PC-3 (cell line): ENCODE measurements at regions not wholly inside any gene's neighbourhood (a gene's known extent, or its start where the extent isn't known, plus 50 kb on each side); places are given as distances from the start of the nearest gene placed in this dataset.

Experiments
- ATAC-seq: fragments of 200-7000 bp; cut with Tn5 transposase; 2 replicates; pipeline ENCODE4 v1.9.1; 2020; ENCODE audit warnings: mild to moderate bottlenecking, moderate library complexity
- BruUV-seq: library from RNA; stranded (reverse); fragments of 400-500 nt; replicated peaks from 2 replicates; lab custom pipeline; 2021; lab: Mats Ljungman, UMichigan
- CTCF ChIA-PET: fragments of 300-600 bp; sonication (Branson Sonifier 250); formaldehyde crosslinking; loops from one replicate; lab custom pipeline; 2022; ENCODE audit warnings: antibody characterized with exemption; lab: Charles Lee
- POLR2A ChIA-PET: fragments of 300-600 bp; sonication (Branson Sonifier 250); formaldehyde crosslinking; loops from one replicate; lab custom pipeline; 2022; ENCODE audit warnings: antibody characterized with exemption; ENCODE audit not compliant: unreplicated experiment; lab: Charles Lee
- DNase-seq: peaks from one replicate; pipeline ENCODE4 v3.0.0-alpha.2; 2015
- H2AFZ ChIP-seq: fragments of 300-600 bp; sonication (generic); 2 replicates; pipeline ENCODE4 v1.6.0; 2016; ENCODE audit warnings: antibody characterized with exemption, low read length
- H3F3A ChIP-seq: fragments of 300-600 bp; sonication (generic); one replicate; pipeline ENCODE4 v1.6.0; 2017; ENCODE audit warnings: antibody characterized with exemption, low read length, control low read depth, mild to moderate bottlenecking; ENCODE audit not compliant: unreplicated experiment
- H3K27ac ChIP-seq: fragments of 300-600 bp; sonication (generic); 2 replicates; pipeline ENCODE4 v1.5.1; 2016; ENCODE audit warnings: mild to moderate bottlenecking, low read length
- H3K27me3 ChIP-seq: fragments of 300-600 bp; sonication (generic); 2 replicates; pipeline ENCODE4 v1.6.1; 2016; ENCODE audit warnings: low read length, mixed read lengths
- H3K36me3 ChIP-seq: fragments of 300-600 bp; sonication (generic); 2 replicates; pipeline ENCODE4 v1.6.1; 2016; ENCODE audit warnings: low read depth, mixed run types, low read length, mixed read lengths
- H3K4me1 ChIP-seq: fragments of 300-600 bp; sonication (generic); 2 replicates; pipeline ENCODE4 v1.5.1; 2016; ENCODE audit warnings: low read length; ENCODE audit not compliant: insufficient read depth
- H3K4me2 ChIP-seq: fragments of 300-600 bp; sonication (generic); 2 replicates; pipeline ENCODE4 v1.6.0; 2016; ENCODE audit warnings: low read length
- H3K4me3 ChIP-seq: fragments of 300-600 bp; sonication (generic); 2 replicates; pipeline ENCODE4 v1.5.1; 2016; ENCODE audit warnings: mild to moderate bottlenecking, low read length, mixed read lengths
- H3K79me2 ChIP-seq: fragments of 300-600 bp; sonication (generic); 2 replicates; pipeline ENCODE4 v1.6.1; 2017; ENCODE audit warnings: low read length, mixed read lengths
- H3K9ac ChIP-seq: fragments of 300-600 bp; sonication (generic); 2 replicates; pipeline ENCODE4 v1.6.0; 2016; ENCODE audit warnings: mild to moderate bottlenecking, low read length
- H3K9me2 ChIP-seq: fragments of 300-600 bp; sonication (generic); replicated peaks from 2 replicates; pipeline ENCODE4 v1.6.1; 2016; ENCODE audit warnings: mixed run types, low read length, mixed read lengths
- H3K9me3 ChIP-seq: fragments of 300-600 bp; sonication (generic); 2 replicates; pipeline ENCODE4 v1.6.1; 2016; ENCODE audit warnings: low read length, mixed read lengths
- H4K20me1 ChIP-seq: fragments of 300-600 bp; sonication (generic); 2 replicates; pipeline ENCODE4 v1.6.1; 2016; ENCODE audit warnings: low read length, mixed read lengths
- CTCF ChIP-seq: fragments of 300-600 bp; sonication (generic); conservative IDR thresholded peaks from 2 replicates; pipeline ENCODE4 v1.5.1; 2017; ENCODE audit warnings: antibody characterized with exemption, low read depth, mild to moderate bottlenecking, low read length
- EZH2 ChIP-seq: fragments of 300-600 bp; sonication (generic); IDR thresholded peaks from one replicate; pipeline ENCODE4 v1.6.1; 2017; ENCODE audit warnings: antibody characterized with exemption, mild to moderate bottlenecking, low read length; ENCODE audit not compliant: unreplicated experiment
- EZH2phosphoT487 ChIP-seq: fragments of 300-600 bp; sonication (generic); IDR thresholded peaks from 2 replicates; pipeline ENCODE4 v1.6.1; 2018; ENCODE audit warnings: mild to moderate bottlenecking, antibody characterized with exemption, low read length, borderline replicate concordance
- intact Hi-C: fragments of 100-400 bp; cut with micrococcal nuclease; formaldehyde crosslinking; loops from 2 replicates; pipeline ENCODE4 v1.9.0; 2023

- DNase-seq, result no peak
- Histone ChIP-seq H3K4me3 (no peak overlapping the region), H3K9ac (no peak overlapping the region), H3K36me3 (no peaks in the 10 kb centered on the region), H3K4me1 (no peaks in the 10 kb centered on the region), H4K20me1 (no peaks in the 10 kb centered on the region), H2AFZ (0 out of 2 replicates have a peak overlapping the region, but pooled peaks have one; percentile 34), H3K4me2 (no peak overlapping the region), H3K79me2 (no peaks in the 10 kb centered on the region), H3F3A (no peaks in the 10 kb centered on the region), H3K27ac (no peak overlapping the region), H3K9me2 (no peaks in the 10 kb centered on the region), H3K9me3 (no peaks in the 10 kb centered on the region), H3K27me3 (no peaks in the 10 kb centered on the region)
- BruUV-seq, result no TSS peak
- ChIA-PET POLR2A (no interaction called here), CTCF (no interaction called here)
- TF ChIP-seq EZH2 (no peak), EZH2phosphoT487 (no peak), CTCF (no peak)
- intact Hi-C loops, result no loop called here
- ATAC-seq, result no peak
These were observed 129.4 kb downstream of the AKR1D1 start for GRCh38 chr7:138205614-138206150.

- Histone ChIP-seq H3K9ac (no peak overlapping the region), H3K4me2 (no peak overlapping the region), H3F3A (no peaks in the 10 kb centered on the region), H2AFZ (no peak overlapping the region), H3K4me1 (no peaks in the 10 kb centered on the region), H3K9me3 (no peaks in the 10 kb centered on the region), H3K27ac (no peak overlapping the region), H3K4me3 (no peak overlapping the region), H3K9me2 (no peaks in the 10 kb centered on the region), H4K20me1 (no peaks in the 10 kb centered on the region), H3K79me2 (no peaks in the 10 kb centered on the region), H3K27me3 (no peaks in the 10 kb centered on the region), H3K36me3 (no peaks in the 10 kb centered on the region)
- POLR2A ChIA-PET, result no interaction called here
- CTCF ChIA-PET, result no interaction called here
- ATAC-seq, result no peak
- BruUV-seq, result no TSS peak
- intact Hi-C loops, result no loop called here
- no peak for DNase-seq
- TF ChIP-seq EZH2 (no peak), EZH2phosphoT487 (no peak), CTCF (no peak)
These were observed 131.3 kb downstream of the AKR1D1 start for GRCh38 chr7:138207555-138207971.

GRCh38 chr7:138208142-138208570 is 131.9 kb downstream of the AKR1D1 start:
- POLR2A ChIA-PET, result no interaction called here
- H3K9me2 ChIP-seq, result no peaks in the 10 kb centered on the region
- no TSS peak for BruUV-seq
- no peaks in the 10 kb centered on the region for H3K36me3 ChIP-seq
- no peaks in the 10 kb centered on the region for H3K9me3 ChIP-seq
- no peak overlapping the region for H2AFZ ChIP-seq
- no peak overlapping the region for H3K4me2 ChIP-seq
- no peaks in the 10 kb centered on the region for H3F3A ChIP-seq
- no peak for ATAC-seq
- H3K79me2 ChIP-seq, result no peaks in the 10 kb centered on the region
- no peaks in the 10 kb centered on the region for H3K27me3 ChIP-seq
- H3K4me1 ChIP-seq, result no peaks in the 10 kb centered on the region
- no peak overlapping the region for H3K27ac ChIP-seq
- no peak overlapping the region for H3K9ac ChIP-seq
- intact Hi-C loops, result no loop called here
- TF ChIP-seq CTCF (no peak), EZH2phosphoT487 (no peak), EZH2 (no peak)
- CTCF ChIA-PET, result no interaction called here
- H4K20me1 ChIP-seq, result no peaks in the 10 kb centered on the region
- no peak overlapping the region for H3K4me3 ChIP-seq
- DNase-seq, result no peak
